H1 (cell line): ENCODE measurements at regions not wholly inside any gene's neighbourhood (a gene's known extent, or its start where the extent isn't known, plus 50 kb on each side); places are given as distances from the start of the nearest gene placed in this dataset.

Experiments used
- CTCF ChIA-PET: fragments of 300-600 bp; sonication (Branson Sonifier 250); formaldehyde crosslinking; loops from one replicate; lab custom pipeline; 2021; ENCODE audit not compliant: partially characterized antibody; lab: Charles Lee
- POLR2A ChIA-PET: fragments of 300-600 bp; sonication (Branson Sonifier 250); formaldehyde crosslinking; loops from one replicate; lab custom pipeline; 2021; ENCODE audit warnings: inconsistent platforms; ENCODE audit not compliant: partially characterized antibody; lab: Charles Lee
- DNase-seq, 2 experiments: peaks; one replicate each; pipeline versions ENCODE4 v3.0.0 to v3.0.0-alpha.2; 2010 to 2022; ENCODE audit warnings: low spot score in 2 of 2, low read depth in 1 of 2, mixed read lengths in 1 of 2
- FAIRE-seq: peaks from 2 replicates; lab custom pipeline; 2011; peaks lifted over from hg19 to GRCh38; lab: Jason Lieb, UNC
- H2AFZ ChIP-seq: 2 replicates; pipeline ENCODE4 v1.8.1; 2012; ENCODE audit warnings: low read length, inconsistent platforms
- H2AK5ac ChIP-seq: 2 replicates; pipeline ENCODE4 v1.6.1; 2013; ENCODE audit warnings: low read depth, low read length
- H2BK120ac ChIP-seq: replicated peaks from 2 replicates; pipeline ENCODE3; 2013; ENCODE audit warnings: low read depth, low read length, inconsistent platforms
- H2BK12ac ChIP-seq: 2 replicates; pipeline ENCODE4 v1.6.1; 2013; ENCODE audit warnings: low read depth, low read length
- H2BK15ac ChIP-seq: 2 replicates; pipeline ENCODE4 v1.6.1; 2013; ENCODE audit warnings: low read length
- H2BK20ac ChIP-seq: 2 replicates; pipeline ENCODE4 v1.6.1; 2013; ENCODE audit warnings: low read length
- H2BK5ac ChIP-seq: 2 replicates; pipeline ENCODE4 v1.6.1; 2013; ENCODE audit warnings: low read depth, low read length
- H3K14ac ChIP-seq: 2 replicates; pipeline ENCODE4 v1.6.1; 2013; ENCODE audit warnings: inconsistent platforms; ENCODE audit not compliant: insufficient read length
- H3K18ac ChIP-seq: 2 replicates; pipeline ENCODE4 v1.6.1; 2013; ENCODE audit warnings: low read length; ENCODE audit errors: extremely low read depth
- H3K23ac ChIP-seq: 2 replicates; pipeline ENCODE4 v1.6.1; 2013; ENCODE audit warnings: inconsistent platforms; ENCODE audit not compliant: insufficient read length
- H3K23me2 ChIP-seq: 2 replicates; pipeline ENCODE4 v1.6.1; 2013; ENCODE audit warnings: low read depth, low read length
- H3K27ac ChIP-seq: 2 replicates; pipeline ENCODE4 v1.6.1; 2011; ENCODE audit warnings: low read depth, low read length, inconsistent platforms
- H3K27me3 ChIP-seq, 4 experiments: replicated peaks in 1 of 4; 1 replicate in 1 of 4; 2 replicates in 3 of 4; pipeline versions ENCODE4 v1.6.1 to v1.8.1; 2011 to 2013; ENCODE audit warnings: low read length in 3 of 4, mild to moderate bottlenecking in 3 of 4, inconsistent platforms in 2 of 4, mixed read lengths in 2 of 4, moderate library complexity in 1 of 4; ENCODE audit not compliant: control insufficient read depth in 3 of 4, insufficient read depth in 3 of 4; ENCODE audit errors: extremely low read depth in 1 of 4
- H3K36me3 ChIP-seq, 4 experiments: 2 replicates each; pipeline versions ENCODE4 v1.6.1 to v1.8.1; 2011 to 2013; ENCODE audit warnings: mild to moderate bottlenecking in 4 of 4, low read length in 3 of 4, moderate library complexity in 2 of 4, control low read depth in 1 of 4, inconsistent platforms in 1 of 4; ENCODE audit not compliant: insufficient read depth in 4 of 4, control insufficient read depth in 2 of 4
- H3K4ac ChIP-seq: replicated peaks from 2 replicates; pipeline ENCODE3; 2013; ENCODE audit warnings: low read length, low read depth, mixed read lengths, inconsistent platforms; ENCODE audit not compliant: insufficient read length
- H3K4me1 ChIP-seq, 4 experiments: replicated peaks in 1 of 4; 1 replicate in 1 of 4; 2 replicates in 3 of 4; pipeline versions ENCODE4 v1.6.1 to v1.8.1; 2011 to 2013; ENCODE audit warnings: low read length in 3 of 4, inconsistent platforms in 2 of 4, mixed read lengths in 1 of 4; ENCODE audit not compliant: insufficient read depth in 4 of 4, control insufficient read depth in 3 of 4
- H3K4me2 ChIP-seq, 2 experiments: 2 replicates each; pipeline versions ENCODE4 v1.6.1 to v1.8.1; 2011 to 2013; ENCODE audit warnings: low read depth in 2 of 2, low read length in 2 of 2, control low read depth in 1 of 2, inconsistent platforms in 1 of 2, mild to moderate bottlenecking in 1 of 2; ENCODE audit not compliant: insufficient read depth in 1 of 2
- H3K4me3 ChIP-seq, 4 experiments: fragments of 200-600, 300-600 bp in 1 of 4; sonication (generic), shearing (Covaris generic), sonication (Bioruptor Twin) in 1 of 4; 2 replicates each; pipeline versions ENCODE4 v1.5.1 to v1.8.1; 2011 to 2016; ENCODE audit warnings: low read length in 4 of 4, low read depth in 3 of 4, control low read depth in 2 of 4, inconsistent platforms in 2 of 4, mild to moderate bottlenecking in 2 of 4, mixed read lengths in 1 of 4, moderate library complexity in 1 of 4; ENCODE audit not compliant: insufficient read depth in 2 of 4; ENCODE audit errors: extremely low read depth in 1 of 4
- H3K56ac ChIP-seq: replicated peaks from 2 replicates; pipeline ENCODE3; 2013; ENCODE audit warnings: low read depth, mild to moderate bottlenecking, mixed read lengths, low read length, inconsistent platforms; ENCODE audit not compliant: insufficient read length
- H3K79me1 ChIP-seq: 2 replicates; pipeline ENCODE4 v1.6.1; 2013; ENCODE audit warnings: low read depth, low read length, control low read depth
- H3K79me2 ChIP-seq, 2 experiments: 2 replicates each; pipeline versions ENCODE4 v1.6.1 to v1.8.1; 2012 to 2013; ENCODE audit warnings: low read length in 2 of 2, mild to moderate bottlenecking in 2 of 2, inconsistent platforms in 1 of 2; ENCODE audit not compliant: insufficient read depth in 2 of 2, control insufficient read depth in 1 of 2
- H3K9ac ChIP-seq, 4 experiments: replicated peaks in 1 of 4; 1 replicate in 1 of 4; 2 replicates in 3 of 4; pipeline versions ENCODE4 v1.6.1 to v1.8.1; 2011 to 2013; ENCODE audit warnings: low read depth in 3 of 4, low read length in 3 of 4, control low read depth in 2 of 4, mild to moderate bottlenecking in 2 of 4, moderate library complexity in 2 of 4, inconsistent platforms in 1 of 4; ENCODE audit errors: extremely low read depth in 1 of 4
- H3K9me3 ChIP-seq, 2 experiments: 2 replicates each; pipeline versions ENCODE4 v1.6.1 to v1.8.1; 2012 to 2013; ENCODE audit warnings: mild to moderate bottlenecking in 2 of 2, moderate library complexity in 2 of 2, control low read depth in 1 of 2, inconsistent platforms in 1 of 2, low read depth in 1 of 2, low read length in 1 of 2, mixed read lengths in 1 of 2; ENCODE audit not compliant: insufficient read depth in 2 of 2
- H4K20me1 ChIP-seq, 2 experiments: replicated peaks in 1 of 2; 2 replicates each; pipeline versions ENCODE3 to v1.8.1; 2011 to 2013; ENCODE audit warnings: inconsistent platforms in 2 of 2, low read length in 2 of 2, mild to moderate bottlenecking in 1 of 2; ENCODE audit not compliant: insufficient read depth in 2 of 2, control insufficient read depth in 1 of 2
- H4K5ac ChIP-seq: 2 replicates; pipeline ENCODE4 v1.6.1; 2013; ENCODE audit warnings: low read length, low read depth, mixed read lengths, inconsistent platforms; ENCODE audit not compliant: insufficient read length
- H4K8ac ChIP-seq: 2 replicates; pipeline ENCODE4 v1.8.0; 2013; ENCODE audit warnings: mild to moderate bottlenecking, moderate library complexity, low read length, inconsistent platforms; ENCODE audit not compliant: insufficient read depth; ENCODE audit errors: extremely low read depth
- H4K91ac ChIP-seq: replicated peaks from 2 replicates; pipeline ENCODE3; 2013; ENCODE audit warnings: low read length, mixed read lengths, inconsistent platforms; ENCODE audit not compliant: insufficient read length
- CBX8 ChIP-seq: fragments of 300-800, 300-1000 bp; sonication (generic); IDR thresholded peaks from 2 replicates; pipeline ENCODE4 v1.7.1; 2016; ENCODE audit warnings: low read depth, low read length, borderline replicate concordance
- EZH2 ChIP-seq: fragments of 200-600 bp; sonication (generic); IDR thresholded peaks from 2 replicates; pipeline ENCODE4 v1.7.1; 2012; ENCODE audit warnings: low read depth, mild to moderate bottlenecking, moderate library complexity, low read length, inconsistent platforms; ENCODE audit not compliant: severe bottlenecking
- POLR2A ChIP-seq, 2 experiments: IDR thresholded peaks; 1 replicate in 1 of 2; 2 replicates in 1 of 2; pipeline ENCODE4 v1.6.1; 2011; ENCODE audit warnings: low read depth in 2 of 2, low read length in 2 of 2, mild to moderate bottlenecking in 2 of 2; ENCODE audit errors: control extremely low read depth in 1 of 2
- RXRA ChIP-seq: IDR thresholded peaks from 2 replicates; pipeline ENCODE4 v1.6.1; 2011; ENCODE audit warnings: low read depth, mild to moderate bottlenecking, low read length, moderate library complexity; ENCODE audit not compliant: insufficient read depth
- SAP30 ChIP-seq: fragments of 300-600 bp; sonication (generic); IDR thresholded peaks from 2 replicates; pipeline ENCODE4 v1.7.1; 2012; ENCODE audit warnings: low read length, moderate library complexity, mild to moderate bottlenecking, inconsistent platforms; ENCODE audit not compliant: insufficient read depth, insufficient replicate concordance
- SIRT6 ChIP-seq: IDR thresholded peaks from one replicate; pipeline ENCODE4 v1.7.1; 2012; ENCODE audit warnings: low read length, inconsistent platforms
- SIX5 ChIP-seq: IDR thresholded peaks from 2 replicates; pipeline ENCODE4 v1.6.1; 2011; ENCODE audit warnings: mild to moderate bottlenecking, low read depth, low read length
- SP1 ChIP-seq: IDR thresholded peaks from 2 replicates; pipeline ENCODE4 v1.6.1; 2011; ENCODE audit warnings: low read depth, low read length
- SUZ12 ChIP-seq: fragments of 200-600 bp; sonication (generic); IDR thresholded peaks from 2 replicates; pipeline ENCODE4 v1.6.1; 2012; ENCODE audit warnings: mild to moderate bottlenecking, inconsistent platforms, low read length, moderate library complexity, mixed read lengths
- TAF7 ChIP-seq: optimal IDR thresholded peaks from 2 replicates; pipeline ENCODE3; 2011; ENCODE audit warnings: low read depth, mild to moderate bottlenecking, inconsistent platforms, low read length, moderate library complexity, borderline replicate concordance
- TEAD4 ChIP-seq: IDR thresholded peaks from 2 replicates; pipeline ENCODE4 v1.6.1; 2012; ENCODE audit warnings: low read depth, low read length, inconsistent platforms, mixed read lengths
- ZNF274 ChIP-seq: IDR thresholded peaks from 2 replicates; pipeline ENCODE4 v1.7.0; 2012; ENCODE audit warnings: low read length, borderline replicate concordance; ENCODE audit errors: extremely low read depth
- WGBS, 2 experiments: shearing (Covaris generic) in 1 of 2; methylation state at CpG; one replicate each; pipeline versions ENCODE4 v1.1.6 to v1.1.7; 2013 to 2015; ENCODE audit warnings: low lambda C conversion rate in 2 of 2, mixed read lengths in 2 of 2, inconsistent platforms in 1 of 2, low coverage in 1 of 2, missing lambda C conversion rate in 1 of 2; ENCODE audit not compliant: insufficient replicate concordance in 2 of 2, insufficient coverage in 1 of 2, insufficient read length in 1 of 2; ENCODE audit errors: extremely low coverage in 1 of 2, missing lambda C conversion rate in 1 of 2; 5-methylcytosine and 5-hydroxymethylcytosine counted together
- TF ChIP-seq, protein P1 (sequence below): IDR thresholded peaks from 2 replicates; pipeline ENCODE4 v1.6.1; 2012; ENCODE audit warnings: inconsistent platforms
- TF ChIP-seq, protein P2 (sequence below): IDR thresholded peaks from 2 replicates; pipeline ENCODE4 v1.6.1; 2011; ENCODE audit warnings: low read depth, mild to moderate bottlenecking, low read length; ENCODE audit not compliant: insufficient read depth

DNA sequence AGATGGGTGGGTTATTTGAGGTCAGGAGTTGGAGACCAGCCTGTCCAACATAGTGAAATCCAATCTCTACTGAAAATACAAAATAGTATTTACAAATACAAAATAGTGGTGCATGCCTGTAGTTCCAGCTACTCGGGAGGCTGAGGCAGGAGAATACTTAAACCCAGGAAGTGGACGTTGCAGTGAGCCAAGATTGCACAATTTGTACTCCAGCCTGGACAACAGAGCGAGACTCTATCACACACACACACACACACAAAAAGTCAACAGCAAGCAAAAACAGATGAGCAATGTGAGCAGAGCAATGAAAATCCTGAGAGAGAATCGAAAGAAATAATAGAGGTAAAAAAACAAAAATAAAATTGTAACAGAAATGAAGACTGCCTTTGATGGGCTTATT is 168.8 kb downstream of the PCDH18 start:
- H3K4ac ChIP-seq: no peak overlapping the region
- no peaks in the 10 kb centered on the region for H3K79me1 ChIP-seq
- H3K4me3 ChIP-seq: no peak overlapping the region
- H2AK5ac ChIP-seq: no peak overlapping the region
- DNase-seq (no peak), FAIRE-seq (no peak)
- H3K27me3 ChIP-seq: no peaks in the 10 kb centered on the region
- WGBS, 2 experiments: 91% methylated on average over 4 of the region's 4 CpGs; no CpG with 5 or more reads in 1 of the 2 experiments
- no peak overlapping the region for H3K18ac ChIP-seq
- ChIA-PET CTCF (no interaction called here), POLR2A (no interaction called here)
- H3K9ac ChIP-seq: no peak overlapping the region
- no peaks in the 10 kb centered on the region for H3K9me3 ChIP-seq
- no peaks in the 10 kb centered on the region for H4K20me1 ChIP-seq
- no peak overlapping the region for H2BK15ac ChIP-seq
- no peaks in the 10 kb centered on the region for H3K79me2 ChIP-seq
- H2BK12ac ChIP-seq: no peak overlapping the region
- H2BK20ac ChIP-seq: no peak overlapping the region
- no peaks in the 10 kb centered on the region for H3K36me3 ChIP-seq
- no peak for TF ChIP-seq SUZ12
- TF ChIP-seq TEAD4: no peak
- TF ChIP-seq SAP30: no peak
- no peak for TF ChIP-seq POLR2A (IDR thresholded peaks at IDR 0.05; ENCODE audit: control extremely low read depth in 1 of 2, low read depth in 2 of 2, low read length in 2 of 2)
- no peak for TF ChIP-seq SIRT6
- TF ChIP-seq TAF7: no peak
- TF ChIP-seq, protein P1, sequence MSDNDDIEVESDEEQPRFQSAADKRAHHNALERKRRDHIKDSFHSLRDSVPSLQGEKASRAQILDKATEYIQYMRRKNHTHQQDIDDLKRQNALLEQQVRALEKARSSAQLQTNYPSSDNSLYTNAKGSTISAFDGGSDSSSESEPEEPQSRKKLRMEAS: no peak
- TF ChIP-seq SIX5: no peak
- TF ChIP-seq RXRA: no peak
- TF ChIP-seq SP1: no peak
- no peak for TF ChIP-seq EZH2
- TF ChIP-seq ZNF274: no peak
- TF ChIP-seq CBX8: no peak
- TF ChIP-seq, protein P2, sequence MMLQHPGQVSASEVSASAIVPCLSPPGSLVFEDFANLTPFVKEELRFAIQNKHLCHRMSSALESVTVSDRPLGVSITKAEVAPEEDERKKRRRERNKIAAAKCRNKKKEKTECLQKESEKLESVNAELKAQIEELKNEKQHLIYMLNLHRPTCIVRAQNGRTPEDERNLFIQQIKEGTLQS: no peak
- no peak overlapping the region for H2BK120ac ChIP-seq
- no peak overlapping the region for H4K5ac ChIP-seq
- no peak overlapping the region for H3K23ac ChIP-seq
- no peak overlapping the region for H3K56ac ChIP-seq
- H3K4me1 ChIP-seq: no peaks in the 10 kb centered on the region
- no peak overlapping the region for H3K4me2 ChIP-seq
- no peak overlapping the region for H2AFZ ChIP-seq
- H4K8ac ChIP-seq: no peak overlapping the region
- no peak overlapping the region for H2BK5ac ChIP-seq
- no peak overlapping the region for H4K91ac ChIP-seq
- no peaks in the 10 kb centered on the region for H3K23me2 ChIP-seq
- H3K14ac ChIP-seq: no peak overlapping the region
- H3K27ac ChIP-seq: no peak overlapping the region
